Right atrium auricular region (tissue), 2 donors: ENCODE measurements at regions not wholly inside any gene's neighbourhood (a gene's known extent, or its start where the extent isn't known, plus 50 kb on each side); places are given as distances from the start of the nearest gene placed in this dataset.

Experiments used
- DNase-seq: peaks from one replicate; pipeline ENCODE4 v3.0.0-alpha.2; 2019; ENCODE audit warnings: low spot score
- H3K27ac ChIP-seq, 2 donors: fragments of 200-600 bp; sonication (generic); 1 replicate in 1 of 2; 2 replicates in 1 of 2; pipeline ENCODE4 v1.5.1; 2016 to 2019
- H3K27me3 ChIP-seq, 2 donors: fragments of 200-600 bp; sonication (generic); one replicate each; pipeline versions ENCODE4 v1.5.1 to v1.6.0; 2017 to 2019
- H3K36me3 ChIP-seq: fragments of 200-600 bp; sonication (generic); one replicate; pipeline ENCODE4 v1.5.1; 2016
- H3K4me1 ChIP-seq, 2 donors: fragments of 200-600 bp; sonication (generic); one replicate each; pipeline versions ENCODE4 v1.5.1 to v1.6.0; 2017 to 2019
- H3K4me3 ChIP-seq, 2 donors: fragments of 200-600 bp; sonication (generic); 1 replicate in 1 of 2; 2 replicates in 1 of 2; pipeline ENCODE4 v1.5.1; 2017 to 2019; ENCODE audit warnings: mild to moderate bottlenecking in 1 of 2, moderate library complexity in 1 of 2
- H3K9me3 ChIP-seq, 2 donors: fragments of 200-600 bp; sonication (generic); one replicate each; pipeline ENCODE4 v1.5.1; 2019
- TF ChIP-seq, protein P1 (sequence below), 2 donors: fragments of 200-600 bp; sonication (generic); IDR thresholded peaks; one replicate each; pipeline ENCODE4 v1.5.1; 2019; ENCODE audit warnings: antibody characterized with exemption in 2 of 2

DNA sequence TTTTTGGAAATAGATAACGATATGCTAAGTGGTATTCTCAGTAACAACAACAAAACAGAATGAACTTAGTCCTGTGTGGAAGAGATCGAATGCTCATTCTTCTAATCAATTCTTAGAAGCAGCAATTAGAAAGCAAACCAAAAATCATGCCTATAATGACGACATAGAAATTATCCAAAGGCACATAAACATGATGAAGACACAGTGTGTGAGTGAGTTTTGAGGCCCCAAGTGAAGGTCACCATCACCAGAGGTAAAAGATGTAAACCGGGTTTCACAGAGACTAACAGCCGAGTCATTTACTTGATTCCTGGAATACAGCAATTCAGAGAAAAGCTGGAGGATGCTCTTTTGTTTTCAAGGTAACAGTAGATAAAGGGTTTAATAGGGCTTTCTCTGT lies 509.2 kb downstream of the TDRD15 start:
- TF ChIP-seq, protein P1, sequence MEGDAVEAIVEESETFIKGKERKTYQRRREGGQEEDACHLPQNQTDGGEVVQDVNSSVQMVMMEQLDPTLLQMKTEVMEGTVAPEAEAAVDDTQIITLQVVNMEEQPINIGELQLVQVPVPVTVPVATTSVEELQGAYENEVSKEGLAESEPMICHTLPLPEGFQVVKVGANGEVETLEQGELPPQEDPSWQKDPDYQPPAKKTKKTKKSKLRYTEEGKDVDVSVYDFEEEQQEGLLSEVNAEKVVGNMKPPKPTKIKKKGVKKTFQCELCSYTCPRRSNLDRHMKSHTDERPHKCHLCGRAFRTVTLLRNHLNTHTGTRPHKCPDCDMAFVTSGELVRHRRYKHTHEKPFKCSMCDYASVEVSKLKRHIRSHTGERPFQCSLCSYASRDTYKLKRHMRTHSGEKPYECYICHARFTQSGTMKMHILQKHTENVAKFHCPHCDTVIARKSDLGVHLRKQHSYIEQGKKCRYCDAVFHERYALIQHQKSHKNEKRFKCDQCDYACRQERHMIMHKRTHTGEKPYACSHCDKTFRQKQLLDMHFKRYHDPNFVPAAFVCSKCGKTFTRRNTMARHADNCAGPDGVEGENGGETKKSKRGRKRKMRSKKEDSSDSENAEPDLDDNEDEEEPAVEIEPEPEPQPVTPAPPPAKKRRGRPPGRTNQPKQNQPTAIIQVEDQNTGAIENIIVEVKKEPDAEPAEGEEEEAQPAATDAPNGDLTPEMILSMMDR (IDR thresholded peaks at IDR 0.05), result no peak
- Histone ChIP-seq H3K4me3 (no peak overlapping the region), H3K9me3 (no peaks in the 10 kb centered on the region), H3K27me3 (no peaks in the 10 kb centered on the region), H3K36me3 (no peaks in the 10 kb centered on the region), H3K4me1 (no peaks in the 10 kb centered on the region), H3K27ac (no peak overlapping the region)
- DNase-seq, result no peak

DNA sequence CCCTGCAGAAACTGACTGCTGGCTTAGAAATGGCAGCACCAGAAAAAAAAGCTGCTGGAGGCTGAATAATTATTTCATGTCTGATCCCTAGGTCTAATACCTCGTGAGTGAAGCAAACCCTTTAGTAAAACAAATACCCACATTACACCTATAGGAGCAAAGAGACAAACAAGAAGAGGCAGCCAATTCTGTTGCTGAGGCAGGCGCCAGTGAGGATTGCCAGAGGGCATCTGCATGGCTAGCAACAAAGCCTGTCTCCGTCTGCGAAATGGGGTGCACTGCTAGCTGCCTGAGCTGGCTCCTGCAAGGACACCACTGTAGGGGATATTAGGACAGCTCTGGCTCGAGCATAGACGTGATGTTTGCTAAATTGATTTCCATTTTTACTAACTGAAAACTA lies 509.7 kb downstream of the TDRD15 start:
- no peak for DNase-seq
- H3K27me3 ChIP-seq, result no peaks in the 10 kb centered on the region
- no peak overlapping the region for H3K4me3 ChIP-seq
- H3K9me3 ChIP-seq, result no peaks in the 10 kb centered on the region
- TF ChIP-seq, protein P1 (IDR thresholded peaks at IDR 0.05), result no peak
- H3K36me3 ChIP-seq, result no peaks in the 10 kb centered on the region
- no peaks in the 10 kb centered on the region for H3K4me1 ChIP-seq
- no peak overlapping the region for H3K27ac ChIP-seq

DNA sequence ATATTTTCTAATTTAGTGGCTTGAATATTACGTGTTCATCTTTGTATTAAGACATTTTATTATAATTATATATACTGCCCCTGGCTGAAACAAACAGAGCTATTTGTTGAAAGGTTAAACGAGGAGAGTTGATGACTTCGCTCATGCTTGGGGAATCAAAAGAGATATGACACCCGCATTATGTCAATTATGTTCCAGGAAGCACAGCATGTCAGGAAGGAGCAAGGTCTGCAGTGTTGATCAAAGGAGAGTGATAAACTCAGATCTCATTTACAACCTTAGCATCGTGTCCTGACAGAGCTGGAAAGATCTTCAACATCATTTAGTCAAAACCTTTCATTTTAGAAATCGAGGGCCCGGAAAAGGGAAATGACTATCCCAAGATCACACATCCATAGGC lies 510.1 kb downstream of the TDRD15 start:
- Histone ChIP-seq H3K27ac (no peak overlapping the region), H3K4me1 (no peaks in the 10 kb centered on the region), H3K4me3 (no peak overlapping the region), H3K27me3 (no peaks in the 10 kb centered on the region), H3K36me3 (no peaks in the 10 kb centered on the region), H3K9me3 (no peaks in the 10 kb centered on the region)
- DNase-seq, result no peak
- TF ChIP-seq, protein P1 (IDR thresholded peaks at IDR 0.05), result no peak

DNA sequence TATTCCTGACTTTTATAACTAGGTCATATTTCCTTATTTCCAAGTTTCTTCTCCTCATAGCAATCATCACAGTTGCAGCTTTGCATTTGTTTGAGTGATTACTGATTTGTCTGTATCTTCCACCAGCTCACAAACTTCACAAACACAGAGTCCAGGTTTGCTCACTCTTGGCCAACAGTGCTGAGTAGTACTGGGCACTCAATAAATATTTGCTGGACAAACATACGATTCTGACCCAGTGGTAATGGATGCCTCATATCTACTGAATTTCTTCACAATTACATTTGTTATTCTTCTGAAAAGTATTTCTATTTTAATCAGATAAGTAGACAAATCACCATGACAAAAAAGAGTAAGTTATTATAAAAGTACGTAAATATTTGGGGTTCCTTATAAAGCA lies 516.3 kb downstream of the TDRD15 start:
- Histone ChIP-seq H3K4me3 (no peak overlapping the region), H3K9me3 (no peaks in the 10 kb centered on the region), H3K27me3 (no peaks in the 10 kb centered on the region), H3K36me3 (no peaks in the 10 kb centered on the region), H3K27ac (no peak overlapping the region), H3K4me1 (no peaks in the 10 kb centered on the region)
- DNase-seq, result no peak
- TF ChIP-seq, protein P1 (IDR thresholded peaks at IDR 0.05), result no peak

DNA sequence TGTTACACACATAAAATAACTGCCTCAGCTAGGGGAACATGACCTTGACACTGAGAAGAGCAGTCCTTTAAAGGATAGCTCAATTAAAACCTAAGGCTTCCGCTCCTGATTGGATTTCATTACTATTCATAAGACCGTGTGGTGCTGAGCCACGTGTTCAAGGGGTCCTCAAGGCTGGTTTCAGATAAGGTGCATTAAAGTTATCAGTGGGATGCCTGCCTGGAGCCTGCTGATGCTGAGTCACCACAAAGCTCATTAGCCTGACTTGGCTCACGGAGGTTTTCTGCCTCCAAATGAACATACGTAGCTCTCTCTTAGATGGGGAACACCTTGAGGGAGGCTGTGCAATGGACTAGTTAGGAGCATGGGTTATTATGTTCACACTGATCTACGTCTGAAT lies 518.9 kb downstream of the TDRD15 start:
- TF ChIP-seq, protein P1 (IDR thresholded peaks at IDR 0.05), result no peak

DNA sequence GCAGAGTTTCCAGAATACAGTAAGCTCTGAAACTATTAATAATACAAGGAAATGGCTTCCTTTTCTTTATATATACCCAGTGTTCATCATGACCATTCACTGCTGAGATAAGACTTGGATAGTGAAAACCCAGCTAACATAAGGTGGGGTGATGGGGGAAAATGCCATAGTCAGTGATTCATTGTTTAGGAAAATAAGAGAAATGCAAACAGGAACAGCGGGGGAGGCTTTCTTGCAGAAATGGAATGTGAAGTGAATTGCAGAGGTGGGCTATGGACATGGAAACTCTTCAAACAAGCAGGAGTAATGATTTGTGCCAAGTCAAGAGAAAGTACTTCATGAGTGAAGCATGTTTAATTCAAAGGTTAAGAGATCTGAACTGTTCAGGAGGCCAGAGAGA lies 519.4 kb downstream of the TDRD15 start:
- TF ChIP-seq, protein P1 (IDR thresholded peaks at IDR 0.05), result no peak
- Histone ChIP-seq H3K36me3 (no peaks in the 10 kb centered on the region), H3K27ac (no peak overlapping the region), H3K4me3 (no peak overlapping the region), H3K4me1 (no peaks in the 10 kb centered on the region), H3K9me3 (no peaks in the 10 kb centered on the region), H3K27me3 (no peaks in the 10 kb centered on the region)
- DNase-seq, result no peak

More for the DNA sequence above, 518.9 kb downstream of the TDRD15 start:
- Histone ChIP-seq H3K36me3 (no peaks in the 10 kb centered on the region), H3K27me3 (no peaks in the 10 kb centered on the region), H3K4me3 (no peak overlapping the region), H3K4me1 (no peaks in the 10 kb centered on the region), H3K27ac (no peak overlapping the region), H3K9me3 (no peaks in the 10 kb centered on the region)
- DNase-seq, result no peak
